ENCODE measurements at regions not wholly inside any gene's neighbourhood (a gene's known extent, or its start where the extent isn't known, plus 50 kb on each side); places are given as distances from the start of the nearest gene placed in this dataset.

GRCh38 chr2:128597121-128597762 lies 278.6 kb upstream of the HS6ST1 start:
- TF ChIP-seq CTCF (IDR thresholded peaks at IDR 0.05; ENCODE audit: insufficient read depth, low read length, poor library complexity, severe bottlenecking) (no peak), EZH2phosphoT487 (conservative IDR thresholded peaks at IDR 0.05; ENCODE audit: low read length) (no peak)
